Left ventricle myocardium inferior (tissue), 1 donor: ENCODE measurements at regions not wholly inside any gene's neighbourhood (a gene's known extent, or its start where the extent isn't known, plus 50 kb on each side); places are given as distances from the start of the nearest gene placed in this dataset.

Source experiments
- DNase-seq: peaks from one replicate; pipeline ENCODE4 v3.0.0-alpha.2; 2020
- H3K27ac ChIP-seq: fragments of 200-600 bp; replicated peaks from 2 replicates; pipeline ENCODE4 v1.8.0; 2021
- H3K27me3 ChIP-seq: fragments of 200-600 bp; 2 replicates; pipeline ENCODE4 v1.8.0; 2021; ENCODE audit warnings: low read depth
- H3K36me3 ChIP-seq: fragments of 200-600 bp; 2 replicates; pipeline ENCODE4 v1.8.0; 2021
- H3K4me1 ChIP-seq: fragments of 200-600 bp; 2 replicates; pipeline ENCODE4 v1.8.0; 2021
- H3K4me3 ChIP-seq: fragments of 200-600 bp; 2 replicates; pipeline ENCODE4 v1.8.0; 2021; ENCODE audit warnings: mild to moderate bottlenecking, moderate library complexity
- H3K9me3 ChIP-seq: fragments of 200-600 bp; replicated peaks from 2 replicates; pipeline ENCODE4 v1.8.0; 2021
- intact Hi-C: fragments of 100-400 bp; cut with micrococcal nuclease; formaldehyde crosslinking; loops from one replicate; pipeline ENCODE4 v1.11.0; 2022
- TF ChIP-seq, protein P1 (sequence below): fragments of 200-600 bp; IDR thresholded peaks from 2 replicates; pipeline ENCODE4 v1.8.0; 2021; ENCODE audit warnings: antibody characterized with exemption, mild to moderate bottlenecking, borderline replicate concordance
- donor health status: DM: no; HTN: yes; CAD: no; lungs with severe emphysema.

DNA sequence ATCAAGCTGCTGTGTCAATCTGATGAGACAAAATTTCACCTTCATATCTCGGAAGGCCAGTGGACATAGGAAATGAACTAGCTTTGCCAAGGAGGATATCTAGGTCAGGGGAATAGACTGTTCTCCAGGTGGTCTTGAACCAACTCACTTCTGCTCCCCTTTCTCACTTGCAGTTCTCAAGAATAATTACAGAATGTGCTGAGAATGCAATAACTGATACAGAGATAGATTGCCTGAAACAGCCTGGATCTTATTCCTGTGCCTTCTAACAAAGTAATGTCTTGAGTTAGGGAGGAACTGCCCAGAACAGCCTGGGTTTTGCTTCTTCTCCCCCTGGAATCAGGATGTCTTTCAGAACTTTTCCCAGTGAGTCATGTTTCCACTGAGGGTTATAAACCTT is 636.7 kb downstream of the KCNT2 start:
- intact Hi-C loops, result no loop called here
- H3K27me3 ChIP-seq, result no peaks in the 10 kb centered on the region
- H3K9me3 ChIP-seq, result no peaks in the 10 kb centered on the region
- H3K27ac ChIP-seq, result no peak overlapping the region
- TF ChIP-seq, protein P1, sequence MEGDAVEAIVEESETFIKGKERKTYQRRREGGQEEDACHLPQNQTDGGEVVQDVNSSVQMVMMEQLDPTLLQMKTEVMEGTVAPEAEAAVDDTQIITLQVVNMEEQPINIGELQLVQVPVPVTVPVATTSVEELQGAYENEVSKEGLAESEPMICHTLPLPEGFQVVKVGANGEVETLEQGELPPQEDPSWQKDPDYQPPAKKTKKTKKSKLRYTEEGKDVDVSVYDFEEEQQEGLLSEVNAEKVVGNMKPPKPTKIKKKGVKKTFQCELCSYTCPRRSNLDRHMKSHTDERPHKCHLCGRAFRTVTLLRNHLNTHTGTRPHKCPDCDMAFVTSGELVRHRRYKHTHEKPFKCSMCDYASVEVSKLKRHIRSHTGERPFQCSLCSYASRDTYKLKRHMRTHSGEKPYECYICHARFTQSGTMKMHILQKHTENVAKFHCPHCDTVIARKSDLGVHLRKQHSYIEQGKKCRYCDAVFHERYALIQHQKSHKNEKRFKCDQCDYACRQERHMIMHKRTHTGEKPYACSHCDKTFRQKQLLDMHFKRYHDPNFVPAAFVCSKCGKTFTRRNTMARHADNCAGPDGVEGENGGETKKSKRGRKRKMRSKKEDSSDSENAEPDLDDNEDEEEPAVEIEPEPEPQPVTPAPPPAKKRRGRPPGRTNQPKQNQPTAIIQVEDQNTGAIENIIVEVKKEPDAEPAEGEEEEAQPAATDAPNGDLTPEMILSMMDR, result no peak
- H3K36me3 ChIP-seq, result no peaks in the 10 kb centered on the region
- no peaks in the 10 kb centered on the region for H3K4me1 ChIP-seq
- no peak for DNase-seq
- H3K4me3 ChIP-seq, result no peak overlapping the region

DNA sequence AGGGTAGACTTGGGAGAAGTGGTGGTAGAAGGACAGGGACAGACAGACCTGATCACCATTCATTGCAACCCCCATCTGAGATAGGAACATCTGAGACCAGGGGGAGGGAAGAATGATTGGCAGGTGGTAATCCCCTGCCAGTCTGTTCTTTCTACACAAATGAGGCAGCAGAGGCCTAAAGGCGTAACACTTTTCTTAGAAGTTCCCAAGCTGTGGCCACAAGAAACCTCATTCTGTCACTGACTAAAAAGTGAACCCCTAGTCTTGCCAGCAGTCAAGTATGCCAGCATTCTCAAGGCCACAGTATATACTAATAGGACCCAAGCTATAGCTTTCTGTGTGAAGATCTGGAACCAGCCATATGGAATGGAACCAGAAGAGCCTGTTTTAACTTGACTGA is 638.0 kb downstream of the KCNT2 start:
- no peak overlapping the region for H3K4me3 ChIP-seq
- no peaks in the 10 kb centered on the region for H3K27me3 ChIP-seq
- H3K4me1 ChIP-seq, result no peaks in the 10 kb centered on the region
- H3K9me3 ChIP-seq, result no peaks in the 10 kb centered on the region
- no peak overlapping the region for H3K27ac ChIP-seq
- TF ChIP-seq, protein P1, result no peak
- intact Hi-C loops, result no loop called here
- H3K36me3 ChIP-seq, result no peaks in the 10 kb centered on the region
- no peak for DNase-seq

DNA sequence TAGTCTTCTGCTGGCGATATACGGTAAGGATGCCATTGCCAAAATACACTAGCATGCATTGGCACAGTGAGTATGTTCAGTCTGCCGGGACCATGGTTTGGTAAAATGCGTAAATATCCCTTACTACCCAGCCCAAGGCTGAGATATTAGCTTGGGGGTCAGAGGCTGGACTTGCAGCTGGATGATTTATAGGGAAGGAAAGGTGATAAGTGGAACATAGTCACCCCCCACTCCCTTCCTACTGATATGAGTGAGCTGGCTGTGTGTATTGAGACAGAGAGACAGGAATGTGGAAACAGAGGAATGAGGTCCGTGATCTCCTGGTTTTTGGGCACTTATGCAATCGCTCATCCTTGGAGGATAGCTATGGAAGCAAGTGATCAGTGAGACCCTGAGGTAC is 642.8 kb downstream of the KCNT2 start:
- TF ChIP-seq, protein P1, result no peak
- H3K27me3 ChIP-seq, result no peaks in the 10 kb centered on the region
- intact Hi-C loops, result no loop called here
- H3K36me3 ChIP-seq, result no peaks in the 10 kb centered on the region
- no peaks in the 10 kb centered on the region for H3K4me1 ChIP-seq
- H3K9me3 ChIP-seq, result no peaks in the 10 kb centered on the region
- H3K4me3 ChIP-seq, result no peak overlapping the region
- no peak overlapping the region for H3K27ac ChIP-seq
- no peak for DNase-seq

DNA sequence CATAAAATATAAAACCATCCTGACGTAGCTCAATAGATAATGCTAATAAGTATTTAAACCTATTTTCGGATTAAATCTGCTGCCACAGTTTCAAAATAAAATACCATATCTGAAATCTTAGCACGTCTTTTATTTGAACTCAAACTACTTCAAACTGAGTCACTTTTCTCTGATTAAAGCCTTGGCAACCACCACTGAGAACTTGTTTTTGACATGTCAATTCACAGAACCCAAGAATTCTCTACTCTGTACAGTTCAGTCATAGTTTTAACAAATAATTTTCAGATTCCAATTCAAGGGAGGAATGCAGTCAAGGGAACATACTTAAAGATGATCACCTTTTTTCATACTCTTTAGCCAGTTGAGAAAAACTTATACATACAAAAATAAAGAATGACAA is 643.2 kb downstream of the KCNT2 start:
- no peak for DNase-seq
- intact Hi-C loops, result no loop called here
- TF ChIP-seq, protein P1, result no peak
- Histone ChIP-seq H3K27ac (no peak overlapping the region), H3K9me3 (no peaks in the 10 kb centered on the region), H3K4me1 (no peaks in the 10 kb centered on the region), H3K27me3 (no peaks in the 10 kb centered on the region), H3K36me3 (no peaks in the 10 kb centered on the region), H3K4me3 (no peak overlapping the region)

DNA sequence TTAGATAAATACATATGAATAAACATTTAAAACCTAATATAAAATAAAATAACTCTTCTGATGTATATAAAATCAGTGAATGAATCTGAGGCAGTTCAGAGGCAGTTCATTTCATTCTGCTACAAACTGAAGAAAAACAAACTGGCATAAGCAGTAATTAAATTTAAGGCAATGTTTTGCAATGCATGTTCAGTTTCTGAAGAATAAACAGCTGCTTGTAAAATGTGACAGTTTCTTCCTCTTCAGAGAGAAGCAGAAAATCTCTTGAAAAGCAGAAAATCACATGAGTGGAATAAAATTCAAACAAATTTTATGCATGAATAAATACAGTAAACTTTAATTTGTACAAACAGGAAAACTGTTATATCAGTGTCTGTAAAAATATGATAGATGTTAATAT is 643.7 kb downstream of the KCNT2 start:
- Histone ChIP-seq H3K4me3 (no peak overlapping the region), H3K36me3 (no peaks in the 10 kb centered on the region), H3K27ac (no peak overlapping the region), H3K4me1 (no peaks in the 10 kb centered on the region), H3K27me3 (no peaks in the 10 kb centered on the region), H3K9me3 (no peaks in the 10 kb centered on the region)
- no peak for DNase-seq
- TF ChIP-seq, protein P1, result no peak
- intact Hi-C loops, result no loop called here

DNA sequence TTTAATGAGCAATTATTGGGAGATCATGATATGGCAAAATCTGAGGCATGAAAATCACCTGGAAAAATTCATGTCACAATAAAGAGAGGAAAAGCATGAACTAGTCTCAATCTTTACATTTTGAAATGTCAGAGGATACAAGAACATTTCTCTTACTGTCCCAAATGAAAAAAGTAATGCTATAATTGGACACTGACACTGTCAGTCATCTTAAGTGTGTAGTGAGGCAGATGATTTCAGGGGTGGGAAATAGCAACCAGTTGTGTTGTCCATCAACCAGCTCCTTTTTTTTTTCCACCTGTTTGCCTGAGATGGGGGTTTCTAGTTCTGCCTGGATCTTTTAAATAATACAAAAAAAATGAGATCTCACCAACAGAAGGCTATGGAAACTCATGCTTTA is 646.2 kb downstream of the KCNT2 start:
- H3K9me3 ChIP-seq, result no peaks in the 10 kb centered on the region
- H3K27me3 ChIP-seq, result no peaks in the 10 kb centered on the region
- intact Hi-C loops, result no loop called here
- no peak overlapping the region for H3K27ac ChIP-seq
- H3K36me3 ChIP-seq, result no peaks in the 10 kb centered on the region
- DNase-seq, result no peak
- H3K4me3 ChIP-seq, result no peak overlapping the region
- TF ChIP-seq, protein P1, result no peak
- H3K4me1 ChIP-seq, result no peaks in the 10 kb centered on the region
